ENCODE measurements at regions not wholly inside any gene's neighbourhood (a gene's known extent, or its start where the extent isn't known, plus 50 kb on each side); places are given as distances from the start of the nearest gene placed in this dataset.

DNA sequence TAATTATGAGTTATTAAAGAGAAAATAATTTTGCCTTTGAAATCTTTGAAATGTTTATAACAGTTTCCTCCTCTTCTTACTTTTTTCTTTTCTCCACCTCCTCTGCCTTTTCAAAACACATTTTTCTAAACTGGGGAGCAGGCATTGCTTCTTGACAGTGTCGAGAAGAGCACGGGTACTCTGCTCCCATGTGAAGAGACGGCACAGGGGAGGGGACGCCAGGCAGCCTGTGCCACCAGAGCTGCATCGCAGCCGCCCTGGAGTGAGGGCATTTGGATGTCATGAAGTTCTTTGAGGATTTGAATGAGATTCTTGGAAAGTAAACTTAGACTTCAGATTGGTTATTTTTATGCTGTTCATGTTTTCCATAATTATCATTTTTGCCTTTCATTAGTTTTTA is 149.7 kb downstream of the ACTR3B start:
- TF ChIP-seq CTCF (IDR thresholded peaks at IDR 0.05; ENCODE audit: low read depth, low read length, missing input control) (no peak), YY1 (IDR thresholded peaks at IDR 0.05) (no peak), RXRA (IDR thresholded peaks at IDR 0.05) (no peak)
- TF ChIP-seq, protein P1, sequence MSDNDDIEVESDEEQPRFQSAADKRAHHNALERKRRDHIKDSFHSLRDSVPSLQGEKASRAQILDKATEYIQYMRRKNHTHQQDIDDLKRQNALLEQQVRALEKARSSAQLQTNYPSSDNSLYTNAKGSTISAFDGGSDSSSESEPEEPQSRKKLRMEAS (IDR thresholded peaks at IDR 0.05) = no peak

All from liver (tissue), 3 donors.